ENCODE measurements at regions not wholly inside any gene's neighbourhood (a gene's known extent, or its start where the extent isn't known, plus 50 kb on each side); places are given as distances from the start of the nearest gene placed in this dataset.
"Not testable (repeated sequence)": the region's sequence is repeated elsewhere in the genome, so short reads cannot be mapped to it uniquely, and the experiment has no call there.

DNA sequence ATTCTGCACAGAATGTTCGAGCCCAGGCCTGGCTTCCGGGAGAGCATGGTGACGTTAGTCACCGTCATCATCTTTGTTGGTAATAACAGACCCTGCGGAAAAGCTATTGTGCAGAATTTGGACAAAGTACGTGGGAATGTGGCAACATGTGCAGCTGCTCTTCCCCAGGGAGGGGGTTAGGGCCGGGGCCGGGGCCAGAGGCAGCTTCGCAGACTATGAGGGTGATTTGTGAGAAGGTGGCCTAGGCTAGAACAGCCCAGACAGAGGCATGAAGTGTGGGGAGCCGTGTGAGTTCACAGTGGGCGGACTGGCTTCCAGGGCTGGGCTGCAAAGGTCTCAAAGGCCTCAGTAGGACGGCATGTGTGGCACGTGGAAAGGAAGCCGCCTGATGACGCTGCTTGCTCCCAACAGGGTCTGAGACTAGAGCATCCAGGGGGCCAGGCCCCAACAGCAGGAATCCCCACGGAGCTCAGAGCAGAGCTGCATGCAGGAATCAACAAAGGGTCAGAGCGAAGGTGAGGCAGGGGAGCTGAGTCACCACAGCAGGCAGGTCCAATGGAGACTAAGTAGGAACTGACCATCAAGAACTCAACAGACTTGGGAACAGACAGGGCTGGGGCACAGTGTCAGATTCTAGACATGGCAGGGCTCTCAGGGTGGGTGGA is 109.2 kb downstream of the NPIPB11 start:
- TF ChIP-seq EP300, POLR2AphosphoS5, POLR2A (IDR thresholded peaks at IDR 0.05): not testable (repeated sequence)
- TF ChIP-seq, protein P1, sequence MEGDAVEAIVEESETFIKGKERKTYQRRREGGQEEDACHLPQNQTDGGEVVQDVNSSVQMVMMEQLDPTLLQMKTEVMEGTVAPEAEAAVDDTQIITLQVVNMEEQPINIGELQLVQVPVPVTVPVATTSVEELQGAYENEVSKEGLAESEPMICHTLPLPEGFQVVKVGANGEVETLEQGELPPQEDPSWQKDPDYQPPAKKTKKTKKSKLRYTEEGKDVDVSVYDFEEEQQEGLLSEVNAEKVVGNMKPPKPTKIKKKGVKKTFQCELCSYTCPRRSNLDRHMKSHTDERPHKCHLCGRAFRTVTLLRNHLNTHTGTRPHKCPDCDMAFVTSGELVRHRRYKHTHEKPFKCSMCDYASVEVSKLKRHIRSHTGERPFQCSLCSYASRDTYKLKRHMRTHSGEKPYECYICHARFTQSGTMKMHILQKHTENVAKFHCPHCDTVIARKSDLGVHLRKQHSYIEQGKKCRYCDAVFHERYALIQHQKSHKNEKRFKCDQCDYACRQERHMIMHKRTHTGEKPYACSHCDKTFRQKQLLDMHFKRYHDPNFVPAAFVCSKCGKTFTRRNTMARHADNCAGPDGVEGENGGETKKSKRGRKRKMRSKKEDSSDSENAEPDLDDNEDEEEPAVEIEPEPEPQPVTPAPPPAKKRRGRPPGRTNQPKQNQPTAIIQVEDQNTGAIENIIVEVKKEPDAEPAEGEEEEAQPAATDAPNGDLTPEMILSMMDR (IDR thresholded peaks at IDR 0.05): not testable (repeated sequence)

All from suprapubic skin (tissue), 4 donors.